Retina (tissue), 1 donor: ENCODE measurements at regions not wholly inside any gene's neighbourhood (a gene's known extent, or its start where the extent isn't known, plus 50 kb on each side); places are given as distances from the start of the nearest gene placed in this dataset.
"Not testable (repeated sequence)": the region's sequence is repeated elsewhere in the genome, so short reads cannot be mapped to it uniquely, and the experiment has no call there.

Experiments used
- DNase-seq: peaks from one replicate; pipeline ENCODE4 v3.0.0-alpha.2; 2016

DNA sequence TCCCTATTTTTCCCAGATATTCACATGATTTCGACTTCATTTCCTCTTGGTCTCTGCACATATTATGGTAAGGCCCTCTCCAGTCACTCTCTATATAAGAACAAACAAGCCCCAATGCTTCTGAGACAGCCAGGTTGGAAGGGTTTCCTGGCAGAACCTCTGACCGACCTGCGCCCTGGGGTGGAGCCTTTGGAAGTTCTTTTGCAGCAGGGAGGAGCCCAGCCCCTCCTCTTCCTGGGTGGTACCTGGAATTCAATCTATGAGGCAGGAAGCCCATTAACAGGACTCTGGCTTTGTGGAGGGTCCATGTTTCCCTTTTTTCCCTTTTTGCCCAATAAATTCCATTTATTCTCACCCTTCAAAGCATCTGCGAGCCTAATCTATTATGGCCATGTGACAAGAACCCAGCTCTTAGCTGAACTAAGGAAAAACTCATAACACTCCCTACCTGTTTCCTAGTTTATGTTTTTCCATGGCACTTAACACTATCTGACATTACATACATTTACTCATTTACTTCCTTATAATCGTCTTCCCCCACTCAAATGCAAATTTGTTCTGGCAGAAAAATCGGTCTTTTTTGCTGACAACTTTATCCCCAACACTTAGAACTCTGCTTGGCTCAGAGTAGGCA lies 92.5 kb upstream of the FRMD4A start:
- no peak for DNase-seq

DNA sequence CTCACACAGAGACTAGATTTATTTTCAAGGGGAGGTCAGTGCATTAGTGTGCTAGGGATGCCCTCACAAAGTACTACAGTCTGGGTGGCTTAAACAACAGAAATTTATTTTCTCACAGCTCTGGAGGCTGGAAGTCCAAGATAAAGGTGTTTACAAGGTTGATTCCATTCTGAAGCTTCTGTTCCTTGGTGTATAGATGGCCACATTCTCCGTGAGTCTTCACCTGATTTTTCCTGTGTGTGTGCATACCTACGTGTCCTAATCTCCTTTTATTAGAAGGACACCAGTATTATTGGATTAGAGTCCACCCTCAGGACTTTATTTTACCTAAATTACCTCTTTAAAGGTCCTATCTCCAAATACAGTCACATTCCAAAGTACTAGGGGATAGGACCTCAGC lies 91.7 kb upstream of the FRMD4A start:
- DNase-seq: no peak

DNA sequence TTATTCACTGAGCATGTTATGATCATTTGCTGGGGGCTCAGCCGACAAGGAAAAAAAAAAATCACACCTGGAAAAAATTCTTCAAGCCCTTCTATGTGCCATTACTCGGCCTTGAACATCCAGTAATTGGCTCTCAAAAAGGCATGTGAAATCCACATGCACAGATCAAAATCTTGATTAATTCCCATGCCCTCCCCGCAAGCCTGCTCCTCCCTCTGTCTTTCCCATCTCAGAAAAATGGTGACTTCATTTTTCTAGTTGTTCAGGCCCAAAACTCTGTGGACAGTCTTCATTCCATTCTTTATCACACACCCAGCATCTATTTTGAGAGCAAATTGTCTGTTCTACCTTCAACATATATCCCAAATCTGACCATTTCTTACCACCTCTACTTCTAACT lies 91.2 kb upstream of the FRMD4A start:
- DNase-seq: no peak

DNA sequence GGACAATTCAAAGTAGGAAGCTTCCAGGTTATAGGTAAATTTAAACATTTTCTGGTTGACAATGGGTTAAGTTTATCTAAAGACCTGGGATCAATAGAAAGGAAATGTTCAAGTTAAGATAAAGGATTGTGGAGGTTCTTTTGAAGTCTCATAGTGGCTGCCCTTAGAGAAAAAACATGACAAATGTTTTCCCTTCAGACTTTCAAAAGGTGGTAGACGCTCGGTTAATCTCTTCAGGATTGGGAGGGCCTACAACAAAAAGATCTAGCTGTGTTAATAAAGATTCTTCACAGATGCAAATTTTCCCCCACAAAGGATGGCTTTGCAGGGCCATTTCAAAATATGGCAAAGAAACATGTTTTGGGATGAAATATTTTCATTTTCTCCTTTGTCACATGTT lies 86.6 kb upstream of the FRMD4A start:
- DNase-seq: not testable (repeated sequence)

DNA sequence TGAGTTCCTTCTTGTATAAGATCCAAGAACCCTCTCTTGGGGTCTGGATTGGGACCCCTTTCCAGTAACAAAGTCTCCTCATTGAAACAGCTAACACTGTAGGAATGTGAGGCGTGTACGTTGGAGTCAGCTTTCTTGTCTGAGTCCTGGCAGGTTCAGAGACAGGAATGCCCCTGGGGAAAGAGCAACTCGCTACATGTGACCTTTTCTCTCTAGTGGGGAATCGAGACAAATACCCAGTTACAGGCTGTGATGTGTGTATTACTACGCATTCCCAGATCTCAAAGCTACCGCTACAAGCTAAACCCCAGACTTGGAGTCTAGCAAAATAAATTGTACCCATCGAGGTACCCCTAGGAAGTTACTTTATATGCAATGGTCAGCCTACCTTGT lies 85.6 kb upstream of the FRMD4A start:
- no peak for DNase-seq

DNA sequence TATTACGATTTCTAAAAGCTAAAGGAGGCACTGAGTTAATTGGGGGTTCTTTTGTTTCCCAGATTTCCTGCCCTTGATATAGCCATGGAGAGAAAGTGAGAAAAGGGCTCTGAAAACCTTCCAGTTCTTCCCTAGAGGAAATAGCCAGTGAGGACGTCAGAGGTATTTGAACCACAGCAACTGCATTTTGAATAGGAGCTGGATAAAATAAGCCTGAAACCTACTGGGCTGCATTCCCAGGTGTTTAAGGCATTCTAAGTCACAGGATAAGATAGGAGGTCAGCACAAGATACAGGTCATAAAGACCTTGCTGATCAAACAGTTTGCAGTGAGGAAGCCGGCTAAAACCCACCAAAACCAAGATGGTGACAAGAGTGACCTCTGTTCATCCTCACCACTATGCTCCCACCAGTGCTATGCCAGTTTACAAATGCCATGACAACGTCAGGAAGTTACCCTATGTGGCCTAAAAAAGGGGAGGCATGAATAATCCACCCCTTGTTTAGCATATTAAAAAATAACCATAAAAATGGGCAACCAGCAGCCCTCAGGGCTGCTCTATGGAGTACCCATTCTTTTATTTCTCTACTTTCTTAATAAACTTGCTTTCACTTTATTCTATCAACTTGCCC lies 85.1 kb upstream of the FRMD4A start:
- DNase-seq: no peak

DNA sequence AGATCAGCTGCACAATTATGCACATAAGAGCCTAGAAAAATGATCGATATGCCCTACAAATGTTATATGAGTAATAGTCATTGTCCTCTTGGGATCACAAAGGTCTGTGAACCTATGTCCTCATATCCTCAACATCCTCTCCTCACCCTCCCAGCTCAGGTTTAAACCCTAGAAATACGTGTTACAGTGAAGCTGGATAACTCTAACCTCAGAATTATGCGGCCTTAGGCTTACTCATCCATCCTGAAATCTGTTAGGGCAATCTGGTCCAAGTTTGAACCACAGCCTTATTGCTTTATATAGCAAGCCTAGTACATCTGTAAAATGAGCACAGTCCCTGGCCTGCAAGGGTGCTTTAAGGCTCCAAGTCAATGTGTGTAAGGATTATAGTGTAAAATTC lies 84.2 kb upstream of the FRMD4A start:
- DNase-seq: no peak

DNA sequence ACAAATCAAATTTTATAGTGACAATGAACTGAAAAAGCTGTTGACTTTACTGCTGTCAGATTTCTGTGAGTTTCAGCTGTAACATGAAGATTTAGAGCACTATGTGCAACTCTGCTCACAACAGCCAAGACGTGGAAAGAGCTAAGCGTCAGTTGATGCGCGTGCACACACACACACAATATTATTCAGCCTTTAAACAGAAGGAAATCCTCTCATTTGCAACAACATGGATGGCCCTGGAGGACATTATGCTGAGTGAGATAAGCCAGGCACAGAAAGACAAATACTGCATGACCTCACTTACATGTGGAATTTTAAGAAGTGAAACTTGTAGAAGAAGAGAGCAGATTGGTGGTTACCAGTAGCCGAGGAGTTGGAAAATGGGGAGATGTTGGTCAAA lies 82.8 kb upstream of the FRMD4A start:
- DNase-seq: no peak

DNA sequence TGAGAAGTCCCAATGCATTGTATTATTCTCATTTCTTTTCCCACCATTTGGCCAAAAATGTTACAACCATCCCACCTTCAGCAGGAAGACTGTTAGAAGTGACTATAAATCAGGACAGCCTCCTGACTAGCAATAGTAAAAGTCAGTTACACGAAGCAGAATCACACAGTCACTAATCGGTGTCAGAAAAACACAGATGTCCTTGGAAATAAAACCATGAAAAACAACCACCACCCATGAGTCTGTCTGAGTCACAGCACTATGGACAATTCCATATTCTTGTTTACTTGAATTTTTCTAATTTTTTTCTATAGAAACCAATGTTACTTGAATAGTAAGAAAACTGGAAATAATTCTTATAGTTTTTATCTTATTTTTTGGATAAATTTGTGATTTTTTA lies 81.9 kb upstream of the FRMD4A start:
- no peak for DNase-seq

DNA sequence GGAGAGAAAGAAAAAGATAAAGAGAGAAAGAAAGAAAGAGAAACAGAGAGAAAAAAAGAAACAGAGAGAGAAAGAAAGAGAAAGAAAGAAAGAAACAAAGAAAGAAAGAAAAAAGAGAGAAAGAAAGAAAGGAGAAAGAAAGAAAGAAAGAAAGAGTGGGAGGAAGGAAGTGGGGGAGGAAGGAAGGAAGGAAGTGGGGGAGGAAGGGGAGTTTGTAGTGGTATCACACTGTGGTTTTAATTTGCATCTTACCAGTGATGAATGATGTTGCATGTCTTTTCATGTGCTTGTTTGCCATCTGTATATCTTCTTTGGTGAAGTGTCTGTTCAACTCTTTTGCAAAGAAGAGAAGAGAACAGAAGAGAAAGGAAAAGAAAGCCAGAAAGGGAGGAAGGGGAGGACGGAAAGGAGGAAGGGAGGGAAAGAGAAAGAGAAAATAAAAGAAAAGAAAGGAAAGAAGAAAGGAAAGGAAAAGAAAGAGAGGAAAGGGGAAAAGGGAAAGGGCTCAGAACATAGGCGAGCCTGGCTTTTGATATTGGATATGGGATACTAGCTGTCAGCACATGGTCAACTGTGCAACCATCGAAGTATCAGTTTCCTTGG lies 79.2 kb upstream of the FRMD4A start:
- no peak for DNase-seq

DNA sequence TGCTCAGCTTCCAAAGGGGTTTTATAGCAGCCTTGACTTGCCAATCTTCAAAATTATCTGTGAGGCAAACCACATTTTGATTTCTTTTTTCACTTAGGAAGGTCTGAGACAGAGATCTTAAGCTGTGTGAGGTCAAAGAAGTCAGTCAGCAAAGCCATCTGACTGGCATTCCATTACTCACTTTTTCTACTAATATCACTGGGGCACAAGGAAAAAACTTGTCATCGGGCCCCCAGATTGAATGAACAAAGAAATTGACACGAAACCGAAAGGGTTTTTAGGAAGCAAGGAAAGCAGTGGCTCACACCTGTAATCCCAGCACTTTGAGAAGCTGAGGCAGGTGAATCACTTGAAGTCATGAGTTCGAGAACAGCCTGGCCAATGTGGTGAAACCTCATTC lies 78.5 kb upstream of the FRMD4A start:
- no peak for DNase-seq

DNA sequence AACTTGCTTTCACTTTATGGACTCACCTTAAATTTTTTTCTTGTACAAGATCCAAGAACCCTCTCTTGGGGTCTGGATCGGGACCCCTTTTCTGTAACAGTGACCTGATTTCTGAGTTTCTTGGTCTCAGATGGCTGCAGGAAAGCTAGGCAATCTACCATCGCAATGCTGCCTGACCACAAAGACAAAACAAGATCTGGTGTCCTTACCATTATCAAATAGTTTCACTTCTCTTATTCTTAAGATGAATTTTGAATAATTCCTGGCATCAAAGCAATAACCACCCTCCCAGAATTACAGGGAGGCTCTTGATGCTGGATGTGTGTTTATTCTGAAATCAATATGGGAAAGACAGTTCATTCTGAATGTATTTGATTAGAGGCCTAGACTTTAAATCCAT lies 77.4 kb upstream of the FRMD4A start:
- DNase-seq: no peak

DNA sequence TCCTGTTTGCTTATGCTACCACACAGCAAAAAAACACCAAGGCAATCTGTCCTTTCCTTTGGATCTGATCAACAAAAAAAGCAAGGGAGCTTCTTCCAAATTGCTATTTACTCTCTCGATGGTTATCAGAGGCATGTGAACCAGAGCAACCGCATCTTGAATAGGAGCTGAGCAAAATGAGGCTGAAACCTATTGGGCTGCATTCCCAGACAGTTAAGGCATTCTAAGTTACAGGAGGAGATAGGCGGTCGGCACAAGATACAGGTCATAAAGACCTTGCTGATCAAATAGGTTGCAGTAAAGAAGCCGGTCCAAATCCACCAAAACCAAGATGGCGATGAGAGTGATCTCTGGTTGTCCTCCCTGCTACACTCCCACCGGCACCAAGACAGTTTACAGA lies 76.8 kb upstream of the FRMD4A start:
- no peak for DNase-seq

DNA sequence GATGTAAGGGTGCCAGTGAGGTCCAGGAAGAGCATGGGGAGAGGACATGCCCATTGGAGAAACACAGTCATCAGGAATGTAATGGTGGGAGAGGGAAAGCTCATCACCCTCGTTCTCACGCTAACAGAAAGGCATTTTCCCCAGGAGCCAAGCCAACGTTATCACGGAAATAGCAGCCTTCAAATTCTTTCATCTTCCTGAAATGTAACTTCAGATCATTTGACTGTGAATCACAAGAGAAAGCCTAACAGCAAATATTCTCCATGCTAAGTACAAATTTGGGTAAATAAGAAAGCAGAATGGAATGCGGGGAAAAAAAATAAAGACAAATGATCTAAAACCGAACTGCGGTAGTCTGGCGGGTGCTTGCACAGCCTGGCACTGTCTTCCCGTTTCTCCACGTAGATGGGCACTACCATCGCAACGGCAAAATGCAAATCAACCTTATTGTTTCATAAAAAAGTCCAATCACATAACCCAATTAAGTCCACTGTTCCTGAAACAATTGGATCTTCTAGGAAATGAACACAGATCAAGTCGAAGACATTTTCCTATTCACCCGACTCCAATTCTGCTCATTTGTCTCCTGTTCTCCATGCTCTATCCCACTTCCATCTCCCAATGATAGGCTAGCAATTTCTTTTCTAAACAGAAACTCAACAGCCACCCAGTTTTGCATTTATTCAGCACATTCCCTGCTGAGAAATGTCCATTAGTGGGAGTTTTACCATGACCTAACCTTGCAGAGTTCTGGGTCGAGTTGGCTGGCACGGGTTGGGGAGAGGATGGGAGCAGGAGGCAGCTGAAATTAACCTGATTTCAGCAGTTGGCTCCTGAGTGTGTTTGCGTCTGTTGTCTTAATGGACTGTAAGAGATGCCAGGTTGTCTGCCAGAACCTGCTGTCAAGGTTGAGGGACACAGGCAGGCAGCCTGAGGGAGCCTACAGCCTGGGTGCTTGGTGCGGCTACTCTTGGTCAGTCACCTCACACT lies 74.6 kb upstream of the FRMD4A start:
- no peak for DNase-seq

DNA sequence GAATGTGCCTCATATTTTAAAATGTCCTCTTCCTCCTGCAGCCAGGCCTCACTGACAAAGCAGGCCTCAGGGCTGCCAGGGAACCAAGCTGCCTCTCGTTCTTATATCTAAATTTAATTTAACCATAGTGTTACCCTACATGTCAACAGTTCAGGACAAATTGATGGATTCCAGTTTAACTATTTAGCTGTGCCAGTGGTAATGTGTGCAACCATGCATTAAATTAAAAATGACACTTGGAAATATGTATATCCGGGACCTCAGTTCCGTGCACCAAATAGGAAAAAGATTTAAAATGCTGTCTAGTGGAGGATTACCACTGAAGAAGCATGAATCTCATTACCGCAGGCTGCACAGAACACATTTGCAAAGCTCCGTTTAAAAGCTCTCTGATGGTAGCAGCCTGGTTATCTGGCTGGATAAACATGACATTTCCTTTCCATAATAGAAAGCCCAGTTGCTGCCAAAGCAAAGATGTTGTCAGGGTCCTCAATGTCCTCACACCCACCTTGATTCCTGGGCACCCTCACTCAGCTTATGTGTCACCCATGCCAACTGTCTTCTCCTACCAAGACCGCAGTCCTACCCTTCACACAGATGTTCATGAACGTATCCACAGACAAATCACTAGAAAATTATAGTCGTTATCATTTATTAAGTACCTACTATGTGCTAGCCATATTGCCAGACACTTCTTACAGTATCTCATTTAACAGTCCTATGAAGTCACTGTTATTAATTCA lies 73.3 kb upstream of the FRMD4A start:
- peak; percentile 70 for DNase-seq

DNA sequence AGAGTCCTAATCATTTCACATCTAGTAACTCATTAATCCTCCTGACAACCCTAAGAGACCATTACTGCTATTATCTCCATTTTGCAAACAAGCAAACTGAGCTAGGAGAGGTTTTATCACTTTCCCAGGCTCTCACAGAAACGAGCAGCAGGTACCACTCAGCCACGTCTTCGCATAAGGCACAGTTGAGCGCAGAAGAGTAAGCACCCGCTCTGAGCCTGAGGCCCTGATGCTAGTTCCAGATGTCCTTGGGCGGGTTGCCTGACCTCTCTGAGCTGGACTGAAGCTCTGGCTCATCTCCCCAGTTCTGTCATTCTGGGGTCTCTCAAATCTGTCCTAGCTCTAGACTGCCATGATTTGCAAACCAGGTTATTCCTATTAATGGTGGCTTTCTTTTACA lies 72.6 kb upstream of the FRMD4A start:
- no peak for DNase-seq

DNA sequence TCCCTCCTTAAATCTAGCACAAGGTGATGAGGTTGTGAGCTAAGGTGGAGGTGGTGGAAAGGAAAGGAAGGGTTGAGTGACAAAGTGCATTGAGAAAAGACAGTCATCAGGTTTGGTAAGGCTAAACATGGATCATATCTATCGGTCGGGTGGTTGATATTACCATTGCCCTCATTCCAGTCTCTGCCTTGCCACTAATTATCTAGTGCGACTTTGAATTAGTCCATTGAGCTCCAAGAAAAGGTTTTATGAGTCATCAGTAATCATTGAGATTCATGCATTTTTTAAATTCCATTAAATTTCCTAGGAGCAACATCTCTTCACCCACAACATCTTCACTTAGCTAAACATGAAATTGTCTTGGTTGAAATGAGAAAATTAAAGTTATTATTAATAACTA lies 68.9 kb upstream of the FRMD4A start:
- no peak for DNase-seq

DNA sequence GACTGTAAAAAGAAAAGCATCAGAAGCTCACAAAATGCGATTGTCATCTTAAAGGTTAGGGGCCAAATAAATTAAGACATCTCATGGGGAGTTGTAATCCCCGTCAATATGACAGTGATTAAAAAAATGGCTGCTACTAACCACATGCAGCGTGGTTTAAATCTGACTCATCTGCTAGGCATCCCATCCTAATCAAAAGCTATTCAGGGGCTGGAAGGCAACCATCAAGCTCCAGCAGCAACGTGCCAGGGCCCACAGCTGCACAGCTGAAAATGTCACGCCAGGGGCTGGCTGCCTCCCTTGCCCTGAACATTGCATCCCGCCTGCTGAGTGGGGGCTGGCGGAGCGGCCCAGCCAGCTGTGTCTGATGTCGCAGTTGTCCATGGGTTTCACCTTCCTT lies 66.3 kb upstream of the FRMD4A start:
- DNase-seq: no peak

DNA sequence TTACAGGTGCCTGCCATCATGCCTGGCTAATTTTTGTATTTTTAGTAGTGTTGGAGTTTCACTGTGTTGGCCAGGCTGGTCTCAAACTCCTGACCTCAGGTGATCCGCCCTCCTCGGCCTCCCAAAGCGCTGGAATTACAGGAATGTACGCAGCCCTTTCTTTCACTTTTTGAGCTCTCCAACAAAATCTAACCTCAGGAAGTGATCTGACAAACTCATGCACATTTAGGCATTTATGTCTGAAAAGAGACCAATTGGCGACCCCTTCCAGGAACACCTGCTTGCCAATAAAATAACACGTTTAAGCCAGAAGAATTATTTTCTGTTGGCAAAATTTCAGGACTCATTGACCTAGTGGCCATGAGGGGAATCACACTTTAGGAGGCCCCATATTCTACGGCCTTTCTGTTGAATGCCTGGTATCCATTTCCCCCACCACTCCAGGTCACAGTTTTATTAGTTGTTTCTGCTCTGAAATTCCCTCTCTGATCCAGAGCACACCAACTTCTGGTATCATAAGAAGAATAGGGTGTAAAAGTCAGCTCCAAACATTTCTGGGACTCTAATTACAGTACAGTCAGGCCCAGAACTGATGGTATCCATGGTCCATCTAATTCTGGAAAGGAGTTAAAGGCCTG lies 65.8 kb upstream of the FRMD4A start:
- no peak for DNase-seq

DNA sequence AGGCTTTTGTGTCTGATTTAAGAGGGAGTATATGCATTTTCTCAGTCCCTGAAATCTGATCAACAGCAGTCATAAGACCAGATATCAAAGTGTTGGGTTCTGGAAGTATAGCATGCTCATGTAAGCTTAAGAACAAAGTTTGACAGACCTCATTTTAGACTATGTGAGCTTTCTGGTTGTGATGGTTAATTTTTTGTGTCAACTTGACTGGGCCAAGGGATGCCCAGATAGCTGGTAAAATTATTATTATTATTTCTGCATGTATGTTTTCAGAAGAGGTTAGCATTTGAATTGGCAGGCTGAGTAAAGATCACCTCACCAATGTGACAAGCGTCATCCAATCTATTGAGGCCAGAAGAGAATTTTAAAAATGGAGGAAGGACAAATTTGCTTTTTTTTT lies 63.5 kb upstream of the FRMD4A start:
- DNase-seq: no peak

DNA sequence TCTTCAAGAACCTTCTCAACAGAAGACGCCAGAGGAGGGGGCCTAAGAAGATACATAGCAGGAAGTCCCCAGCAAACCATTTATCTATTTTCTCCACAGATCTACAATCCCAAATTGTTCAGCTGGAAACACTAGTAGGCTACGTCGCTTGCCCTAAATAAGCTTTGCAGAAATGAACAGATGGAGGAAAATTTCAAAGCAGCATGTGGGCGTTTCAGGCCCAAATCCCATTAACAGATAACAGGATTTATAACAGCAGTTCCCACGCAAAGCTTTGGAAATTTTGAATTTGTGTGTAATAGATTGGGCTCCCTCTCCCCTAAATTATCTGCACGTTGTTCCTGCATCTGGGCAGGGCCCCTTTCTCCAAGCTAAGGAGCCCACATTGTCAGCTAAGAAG lies 60.6 kb upstream of the FRMD4A start:
- DNase-seq: no peak

DNA sequence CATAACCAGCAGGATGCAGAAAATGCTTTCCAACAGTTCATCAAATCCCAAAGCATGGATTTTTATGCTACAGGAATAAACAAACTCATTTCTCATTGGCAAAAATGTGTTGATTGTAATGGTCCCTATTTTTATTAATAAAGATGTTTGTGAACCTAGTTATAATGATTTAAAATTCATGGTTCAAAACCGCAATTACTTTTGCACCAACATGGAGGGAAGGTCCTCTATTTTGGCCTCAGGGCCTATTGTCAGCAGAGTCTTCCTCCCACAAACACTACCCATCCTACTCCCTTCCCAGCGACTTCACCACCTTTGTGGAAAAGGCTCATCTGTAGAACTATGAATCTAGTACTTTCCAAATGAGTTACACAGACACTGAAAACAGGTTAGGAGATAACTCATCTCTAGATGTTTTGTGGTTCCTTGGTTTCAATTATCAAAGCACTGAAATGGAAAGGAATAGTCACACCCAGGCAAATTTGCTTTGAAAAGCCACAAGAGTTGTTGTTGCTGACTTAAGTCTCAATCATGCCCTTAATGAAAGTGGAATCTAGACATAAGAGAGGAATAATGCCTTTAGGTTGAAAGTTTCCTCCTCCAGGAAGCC lies 59.4 kb upstream of the FRMD4A start:
- DNase-seq: no peak
